ENCODE measurements at regions not wholly inside any gene's neighbourhood (a gene's known extent, or its start where the extent isn't known, plus 50 kb on each side); places are given as distances from the start of the nearest gene placed in this dataset.

- 49 to 57% methylated on average over 2 of the region's 2 CpGs for WGBS, 2 donors
- Histone ChIP-seq H3K9me3 (no peaks in the 10 kb centered on the region), H3K4me1 (no peaks in the 10 kb centered on the region), H3K27ac (no peak overlapping the region), H3K4me3 (no peak overlapping the region), H3K27me3 (peaks cover 0 to 36% (median 0%) of the 10 kb centered on the region in 3 donors), H3K36me3 (no peaks in the 10 kb centered on the region)
- no peak for TF ChIP-seq CTCF (IDR thresholded peaks at IDR 0.05)
- TF ChIP-seq POLR2A (IDR thresholded peaks at IDR 0.05) = no peak
- TF ChIP-seq POLR2AphosphoS5 (IDR thresholded peaks at IDR 0.05) = no peak
- TF ChIP-seq EP300 (IDR thresholded peaks at IDR 0.05) = no peak
- no peak for DNase-seq
- intact Hi-C loops (cut with DNase I) = no loop called here
Observed at GRCh38 chr9:131800366-131800765, 60.5 kb upstream of the RAPGEF1 start.

- intact Hi-C loops (cut with DNase I) = no loop called here
- no peak overlapping the region for H3K4me3 ChIP-seq
- no peak for DNase-seq
- H3K4me1 ChIP-seq = no peaks in the 10 kb centered on the region
- H3K27me3 ChIP-seq = peaks cover 0 to 27% (median 0%) of the 10 kb centered on the region in 3 donors
- no peaks in the 10 kb centered on the region for H3K36me3 ChIP-seq
- H3K9me3 ChIP-seq = no peaks in the 10 kb centered on the region
- TF ChIP-seq POLR2A (IDR thresholded peaks at IDR 0.05) (no peak), CTCF (IDR thresholded peaks at IDR 0.05) (no peak), EP300 (IDR thresholded peaks at IDR 0.05) (no peak), POLR2AphosphoS5 (IDR thresholded peaks at IDR 0.05) (no peak)
- 55% methylated on average over 8 of the region's 8 CpGs for WGBS, 2 donors
- no peak overlapping the region for H3K27ac ChIP-seq
Observed at GRCh38 chr9:131799177-131799823, 59.4 kb upstream of the RAPGEF1 start.

GRCh38 chr9:131798246-131798645 lies 58.4 kb upstream of the RAPGEF1 start:
- no peaks in the 10 kb centered on the region for H3K9me3 ChIP-seq
- no peaks in the 10 kb centered on the region for H3K36me3 ChIP-seq
- DNase-seq = no peak
- peaks cover 0 to 22% (median 0%) of the 10 kb centered on the region in 3 donors for H3K27me3 ChIP-seq
- intact Hi-C loops (cut with DNase I) = no loop called here
- no peak overlapping the region for H3K4me3 ChIP-seq
- no peak overlapping the region for H3K27ac ChIP-seq
- no peaks in the 10 kb centered on the region for H3K4me1 ChIP-seq
- no peak for TF ChIP-seq POLR2AphosphoS5 (IDR thresholded peaks at IDR 0.05)
- no peak for TF ChIP-seq EP300 (IDR thresholded peaks at IDR 0.05)
- no peak for TF ChIP-seq CTCF (IDR thresholded peaks at IDR 0.05)
- TF ChIP-seq POLR2A (IDR thresholded peaks at IDR 0.05) = no peak
- WGBS, 2 donors = 53 to 62% methylated on average over 7 of the region's 7 CpGs

GRCh38 chr9:131794393-131794792 lies 54.5 kb upstream of the RAPGEF1 start:
- WGBS, 2 donors = 69 to 70% methylated on average over 15 of the region's 15 CpGs
- no peaks in the 10 kb centered on the region for H3K36me3 ChIP-seq
- intact Hi-C loops (cut with DNase I) = no loop called here

More at GRCh38 chr9:131794393-131794792, 54.5 kb upstream of the RAPGEF1 start:
- H3K4me1 ChIP-seq = no peaks in the 10 kb centered on the region
- peaks cover 0 to 12% (median 0%) of the 10 kb centered on the region in 3 donors for H3K27me3 ChIP-seq
- no peak overlapping the region for H3K4me3 ChIP-seq
- no peaks in the 10 kb centered on the region for H3K9me3 ChIP-seq
- TF ChIP-seq EP300 (IDR thresholded peaks at IDR 0.05) (no peak), POLR2AphosphoS5 (IDR thresholded peaks at IDR 0.05) (no peak), CTCF (IDR thresholded peaks at IDR 0.05) (no peak), POLR2A (IDR thresholded peaks at IDR 0.05) (no peak)
- H3K27ac ChIP-seq = no peak overlapping the region
- DNase-seq = no peak
